CD1c-positive myeloid dendritic cell (primary cell): ENCODE measurements at regions not wholly inside any gene's neighbourhood (a gene's known extent, or its start where the extent isn't known, plus 50 kb on each side); places are given as distances from the start of the nearest gene placed in this dataset.

ENCODE experiments used
- DNase-seq: peaks from one replicate; pipeline ENCODE4 v3.0.0-alpha.2; 2016; ENCODE audit errors: extremely low spot score

- DNase-seq, result no peak
These were observed 229.2 kb downstream of the ALX1 start for GRCh38 chr12:85509081-85509856.

GRCh38 chr12:85509857-85510256 is 229.8 kb downstream of the ALX1 start:
- DNase-seq, result no peak

GRCh38 chr12:85516039-85516438 is 236.0 kb downstream of the ALX1 start:
- DNase-seq, result no peak

- no peak for DNase-seq
These were observed 236.8 kb downstream of the ALX1 start for GRCh38 chr12:85516667-85517325.

- DNase-seq, result no peak
These were observed 239.1 kb downstream of the ALX1 start for GRCh38 chr12:85519163-85519562.

- DNase-seq, result no peak
These were observed 243.2 kb downstream of the ALX1 start for GRCh38 chr12:85523197-85523596.

- DNase-seq, result no peak
These were observed 247.2 kb downstream of the ALX1 start for GRCh38 chr12:85527192-85527591.

- DNase-seq, result no peak
These were observed 249.9 kb downstream of the ALX1 start for GRCh38 chr12:85529896-85530295.

- no peak for DNase-seq
These were observed 250.4 kb downstream of the ALX1 start for GRCh38 chr12:85530456-85530855.

GRCh38 chr12:85531341-85531740 is 251.3 kb downstream of the ALX1 start:
- DNase-seq, result no peak

GRCh38 chr12:85549640-85550039 is 269.6 kb downstream of the ALX1 start:
- no peak for DNase-seq

GRCh38 chr12:85550924-85551323 is 270.9 kb downstream of the ALX1 start:
- no peak for DNase-seq

- no peak for DNase-seq
These were observed 272.4 kb downstream of the ALX1 start for GRCh38 chr12:85552461-85552860.

GRCh38 chr12:85557850-85558249 is 277.8 kb downstream of the ALX1 start:
- no peak for DNase-seq

- no peak for DNase-seq
These were observed 277.5 kb downstream of the RASSF9 start for GRCh38 chr12:85558684-85559083.

- no peak for DNase-seq
These were observed 277.1 kb downstream of the RASSF9 start for GRCh38 chr12:85559127-85559526.

GRCh38 chr12:85559536-85559935 is 276.7 kb downstream of the RASSF9 start:
- DNase-seq, result no peak

- DNase-seq, result no peak
These were observed 273.4 kb downstream of the RASSF9 start for GRCh38 chr12:85562765-85563164.

GRCh38 chr12:85564786-85565185 is 271.4 kb downstream of the RASSF9 start:
- DNase-seq, result no peak

- no peak for DNase-seq
These were observed 267.7 kb downstream of the RASSF9 start for GRCh38 chr12:85568395-85569103.

- DNase-seq, result no peak
These were observed 266.9 kb downstream of the RASSF9 start for GRCh38 chr12:85569261-85569660.

GRCh38 chr12:85572956-85573355 is 263.3 kb downstream of the RASSF9 start:
- DNase-seq, result no peak
